A673 (cell line): ENCODE measurements at regions not wholly inside any gene's neighbourhood (a gene's known extent, or its start where the extent isn't known, plus 50 kb on each side); places are given as distances from the start of the nearest gene placed in this dataset.

Source experiments
- BruUV-seq: library from RNA; stranded (reverse); fragments of 400-500 nt; replicated peaks from 2 replicates; lab custom pipeline; 2021; lab: Mats Ljungman, UMichigan
- CTCF ChIA-PET: fragments of 300-600 bp; sonication (Branson Sonifier 250); formaldehyde crosslinking; loops from one replicate; lab custom pipeline; 2022; ENCODE audit warnings: antibody characterized with exemption; lab: Charles Lee
- POLR2A ChIA-PET: fragments of 300-600 bp; sonication (Branson Sonifier 250); formaldehyde crosslinking; loops from one replicate; lab custom pipeline; 2022; ENCODE audit warnings: antibody characterized with exemption; ENCODE audit not compliant: low non-redundant PET; lab: Charles Lee
- DNase-seq: peaks from one replicate; pipeline ENCODE4 v3.0.0-alpha.2; 2015; ENCODE audit warnings: low spot score
- H3K27ac ChIP-seq: fragments of 200-600 bp; sonication (generic); 2 replicates; pipeline ENCODE4 v1.5.1; 2016; ENCODE audit warnings: mixed run types, low read depth, mild to moderate bottlenecking, mixed read lengths, antibody characterized with exemption, low read length; ENCODE audit not compliant: poor library complexity, severe bottlenecking
- H3K27me3 ChIP-seq: fragments of 200-600 bp; sonication (generic); replicated peaks from 2 replicates; pipeline ENCODE4 v1.6.1; 2017; ENCODE audit warnings: mixed run types, low read depth, mild to moderate bottlenecking, mixed read lengths, antibody characterized with exemption, low read length; ENCODE audit not compliant: insufficient read depth, poor library complexity
- H3K36me3 ChIP-seq: fragments of 200-600 bp; sonication (generic); 2 replicates; pipeline ENCODE4 v1.6.1; 2016; ENCODE audit warnings: mixed run types, mild to moderate bottlenecking, mixed read lengths, antibody characterized with exemption, low read length; ENCODE audit not compliant: insufficient read depth, poor library complexity, severe bottlenecking
- H3K4me1 ChIP-seq: fragments of 200-600 bp; sonication (generic); 2 replicates; pipeline ENCODE4 v1.6.1; 2017; ENCODE audit warnings: mixed run types, mild to moderate bottlenecking, mixed read lengths, antibody characterized with exemption, low read length; ENCODE audit not compliant: insufficient read depth, poor library complexity, severe bottlenecking
- H3K4me3 ChIP-seq: fragments of 200-600 bp; sonication (generic); 2 replicates; pipeline ENCODE4 v1.5.1; 2016; ENCODE audit warnings: low read depth, mixed run types, mild to moderate bottlenecking, mixed read lengths, low read length; ENCODE audit not compliant: poor library complexity, severe bottlenecking
- H3K9me3 ChIP-seq: fragments of 200-600 bp; sonication (generic); 2 replicates; pipeline ENCODE4 v1.6.1; 2016; ENCODE audit warnings: mixed run types, low read depth, mild to moderate bottlenecking, mixed read lengths, antibody characterized with exemption, low read length; ENCODE audit not compliant: poor library complexity, severe bottlenecking
- EZH2 ChIP-seq: fragments of 200-600 bp; sonication (generic); IDR thresholded peaks from 2 replicates; pipeline ENCODE4 v1.6.1; 2017; ENCODE audit warnings: borderline replicate concordance, low read depth, mild to moderate bottlenecking, mixed read lengths, antibody characterized with exemption, low read length; ENCODE audit not compliant: poor library complexity, severe bottlenecking
- intact Hi-C: fragments of 100-400 bp; cut with micrococcal nuclease; formaldehyde crosslinking; loops from one replicate; pipeline ENCODE4 v1.10.0; 2022; ENCODE audit not compliant: unreplicated experiment
- TF ChIP-seq, protein P1 (sequence below): fragments of 300-800, 200-600 bp; sonication (generic); conservative IDR thresholded peaks from 2 replicates; pipeline ENCODE4 v1.5.1; 2017; ENCODE audit warnings: low read depth, mild to moderate bottlenecking, antibody characterized with exemption, low read length, moderate library complexity, mixed read lengths

GRCh38 chr11:110818032-110818687 is 105.9 kb upstream of the ARHGAP20 start:
- no TSS peak for BruUV-seq

DNA sequence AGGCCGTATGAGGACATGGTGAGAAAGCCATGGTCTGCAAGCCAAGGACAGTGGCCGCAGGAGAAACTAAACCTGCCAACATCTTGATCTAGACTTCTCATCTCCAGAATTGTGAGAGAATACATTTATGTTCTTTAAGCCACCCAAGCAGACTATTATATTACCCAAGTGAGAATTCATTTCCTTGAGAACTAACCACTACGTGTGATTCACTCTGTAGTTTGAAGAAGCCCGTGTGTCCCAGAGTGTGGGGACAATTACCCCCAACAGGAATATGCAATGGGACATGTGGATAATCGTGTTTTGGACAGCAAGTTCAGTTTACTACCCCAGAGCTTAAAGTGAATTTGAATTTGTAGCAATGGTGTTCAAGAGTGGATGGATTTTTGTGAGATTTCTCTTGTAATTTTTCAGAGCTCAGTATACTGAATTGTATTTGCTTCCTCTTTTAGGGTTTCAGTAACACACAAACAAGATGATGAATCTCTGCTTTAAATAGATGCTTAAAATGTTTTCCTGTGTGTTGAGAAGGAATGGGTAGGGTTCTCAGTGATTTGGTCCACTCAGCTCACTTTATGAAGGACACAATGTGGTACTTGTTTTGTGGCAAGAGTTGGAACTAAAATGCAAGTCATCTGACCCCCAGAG is 100.0 kb upstream of the ARHGAP20 start:
- Histone ChIP-seq H3K4me3 (no peak overlapping the region), H3K27me3 (no peaks in the 10 kb centered on the region), H3K4me1 (no peaks in the 10 kb centered on the region), H3K36me3 (no peaks in the 10 kb centered on the region), H3K9me3 (peaks cover 8% of the 10 kb centered on the region), H3K27ac (no peak overlapping the region)
- intact Hi-C loops = no loop called here
- TF ChIP-seq EZH2 = no peak
- POLR2A ChIA-PET = no interaction called here
- no peak for DNase-seq
- CTCF ChIA-PET = no interaction called here
- no TSS peak for BruUV-seq

More at GRCh38 chr11:110818032-110818687, 105.9 kb upstream of the ARHGAP20 start:
- ChIA-PET CTCF (interaction anchor here (0.5 kb wide), 1 partner anchor 464 kb away, joined by 5 read pairs; no protein-coding TSS in a partner anchor), POLR2A (no interaction called here)
- Histone ChIP-seq H3K4me3 (no peak overlapping the region), H3K9me3 (peaks cover 8% of the 10 kb centered on the region), H3K27me3 (no peaks in the 10 kb centered on the region), H3K27ac (no peak overlapping the region), H3K36me3 (no peaks in the 10 kb centered on the region), H3K4me1 (no peaks in the 10 kb centered on the region)
- intact Hi-C loops = no loop called here
- TF ChIP-seq EZH2 = no peak
- TF ChIP-seq, protein P1, sequence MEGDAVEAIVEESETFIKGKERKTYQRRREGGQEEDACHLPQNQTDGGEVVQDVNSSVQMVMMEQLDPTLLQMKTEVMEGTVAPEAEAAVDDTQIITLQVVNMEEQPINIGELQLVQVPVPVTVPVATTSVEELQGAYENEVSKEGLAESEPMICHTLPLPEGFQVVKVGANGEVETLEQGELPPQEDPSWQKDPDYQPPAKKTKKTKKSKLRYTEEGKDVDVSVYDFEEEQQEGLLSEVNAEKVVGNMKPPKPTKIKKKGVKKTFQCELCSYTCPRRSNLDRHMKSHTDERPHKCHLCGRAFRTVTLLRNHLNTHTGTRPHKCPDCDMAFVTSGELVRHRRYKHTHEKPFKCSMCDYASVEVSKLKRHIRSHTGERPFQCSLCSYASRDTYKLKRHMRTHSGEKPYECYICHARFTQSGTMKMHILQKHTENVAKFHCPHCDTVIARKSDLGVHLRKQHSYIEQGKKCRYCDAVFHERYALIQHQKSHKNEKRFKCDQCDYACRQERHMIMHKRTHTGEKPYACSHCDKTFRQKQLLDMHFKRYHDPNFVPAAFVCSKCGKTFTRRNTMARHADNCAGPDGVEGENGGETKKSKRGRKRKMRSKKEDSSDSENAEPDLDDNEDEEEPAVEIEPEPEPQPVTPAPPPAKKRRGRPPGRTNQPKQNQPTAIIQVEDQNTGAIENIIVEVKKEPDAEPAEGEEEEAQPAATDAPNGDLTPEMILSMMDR = no peak
- no peak for DNase-seq

- BruUV-seq = no TSS peak
- Histone ChIP-seq H3K9me3 (no peaks in the 10 kb centered on the region), H3K4me3 (no peak overlapping the region), H3K36me3 (no peaks in the 10 kb centered on the region), H3K27ac (no peak overlapping the region), H3K4me1 (no peaks in the 10 kb centered on the region), H3K27me3 (no peaks in the 10 kb centered on the region)
- POLR2A ChIA-PET = no interaction called here
- CTCF ChIA-PET = no interaction called here
- no peak for DNase-seq
- no peak for TF ChIP-seq EZH2
- TF ChIP-seq, protein P1 = no peak
- intact Hi-C loops = no loop called here
These were observed 97.4 kb upstream of the ARHGAP20 start for GRCh38 chr11:110809417-110810199.
